PFSK-1 (cell line): ENCODE measurements at regions not wholly inside any gene's neighbourhood (a gene's known extent, or its start where the extent isn't known, plus 50 kb on each side); places are given as distances from the start of the nearest gene placed in this dataset.

Experiments used
- FOXP2 ChIP-seq: optimal IDR thresholded peaks from 2 replicates; pipeline ENCODE3; 2011; ENCODE audit warnings: borderline replicate concordance, control low read depth, inconsistent platforms; ENCODE audit not compliant: insufficient read depth; ENCODE audit errors: extremely low read length, extremely low read depth
- POLR2AphosphoS5 ChIP-seq: IDR thresholded peaks from 2 replicates; pipeline ENCODE4 v1.6.1; 2012; ENCODE audit warnings: low read depth, mild to moderate bottlenecking, control low read depth, low read length, moderate library complexity
- SIN3A ChIP-seq: IDR thresholded peaks from 2 replicates; pipeline ENCODE4 v1.6.1; 2012; ENCODE audit warnings: mild to moderate bottlenecking, low read length, moderate library complexity, borderline replicate concordance; ENCODE audit not compliant: insufficient read depth
- TAF1 ChIP-seq: IDR thresholded peaks from 2 replicates; pipeline ENCODE4 v1.6.1; 2012; ENCODE audit warnings: low read length, control low read depth, borderline replicate concordance; ENCODE audit not compliant: insufficient read depth
- TF ChIP-seq, protein P1 (sequence below), 2 experiments: IDR thresholded peaks; 2 replicates each; pipeline versions ENCODE4 v1.6.1 to v1.8.0; 2011 to 2012; ENCODE audit warnings: low read depth in 2 of 2, low read length in 2 of 2, control low read depth in 1 of 2, inconsistent platforms in 1 of 2, mild to moderate bottlenecking in 1 of 2, moderate library complexity in 1 of 2; ENCODE audit not compliant: insufficient read depth in 1 of 2

DNA sequence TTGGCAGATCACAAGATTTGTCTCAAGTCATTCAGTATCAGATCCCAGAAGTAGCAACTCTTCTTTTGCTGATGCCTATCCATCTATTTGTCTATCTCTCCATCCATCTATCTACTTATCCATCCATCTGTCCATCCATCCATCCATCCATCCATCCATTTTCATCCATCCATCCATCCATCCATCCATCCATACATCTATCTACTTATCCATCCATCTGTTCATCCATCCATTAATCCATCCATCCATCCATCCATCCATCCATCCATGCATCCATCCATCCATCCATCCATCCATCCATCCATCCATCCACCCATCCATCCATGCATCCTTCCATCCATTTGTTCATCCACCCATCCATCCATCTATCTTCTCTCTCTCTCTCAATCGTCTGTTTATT, 142.7 kb downstream of the PFKFB3 start:
- TF ChIP-seq POLR2AphosphoS5, result no peak
- TF ChIP-seq FOXP2, result no peak
- TF ChIP-seq, protein P1, sequence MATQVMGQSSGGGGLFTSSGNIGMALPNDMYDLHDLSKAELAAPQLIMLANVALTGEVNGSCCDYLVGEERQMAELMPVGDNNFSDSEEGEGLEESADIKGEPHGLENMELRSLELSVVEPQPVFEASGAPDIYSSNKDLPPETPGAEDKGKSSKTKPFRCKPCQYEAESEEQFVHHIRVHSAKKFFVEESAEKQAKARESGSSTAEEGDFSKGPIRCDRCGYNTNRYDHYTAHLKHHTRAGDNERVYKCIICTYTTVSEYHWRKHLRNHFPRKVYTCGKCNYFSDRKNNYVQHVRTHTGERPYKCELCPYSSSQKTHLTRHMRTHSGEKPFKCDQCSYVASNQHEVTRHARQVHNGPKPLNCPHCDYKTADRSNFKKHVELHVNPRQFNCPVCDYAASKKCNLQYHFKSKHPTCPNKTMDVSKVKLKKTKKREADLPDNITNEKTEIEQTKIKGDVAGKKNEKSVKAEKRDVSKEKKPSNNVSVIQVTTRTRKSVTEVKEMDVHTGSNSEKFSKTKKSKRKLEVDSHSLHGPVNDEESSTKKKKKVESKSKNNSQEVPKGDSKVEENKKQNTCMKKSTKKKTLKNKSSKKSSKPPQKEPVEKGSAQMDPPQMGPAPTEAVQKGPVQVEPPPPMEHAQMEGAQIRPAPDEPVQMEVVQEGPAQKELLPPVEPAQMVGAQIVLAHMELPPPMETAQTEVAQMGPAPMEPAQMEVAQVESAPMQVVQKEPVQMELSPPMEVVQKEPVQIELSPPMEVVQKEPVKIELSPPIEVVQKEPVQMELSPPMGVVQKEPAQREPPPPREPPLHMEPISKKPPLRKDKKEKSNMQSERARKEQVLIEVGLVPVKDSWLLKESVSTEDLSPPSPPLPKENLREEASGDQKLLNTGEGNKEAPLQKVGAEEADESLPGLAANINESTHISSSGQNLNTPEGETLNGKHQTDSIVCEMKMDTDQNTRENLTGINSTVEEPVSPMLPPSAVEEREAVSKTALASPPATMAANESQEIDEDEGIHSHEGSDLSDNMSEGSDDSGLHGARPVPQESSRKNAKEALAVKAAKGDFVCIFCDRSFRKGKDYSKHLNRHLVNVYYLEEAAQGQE (IDR thresholded peaks at IDR 0.05; ENCODE audit: insufficient read depth in 1 of 2, low read depth in 2 of 2, low read length in 2 of 2), result no peak
- TF ChIP-seq TAF1, result no peak
- no peak for TF ChIP-seq SIN3A

DNA sequence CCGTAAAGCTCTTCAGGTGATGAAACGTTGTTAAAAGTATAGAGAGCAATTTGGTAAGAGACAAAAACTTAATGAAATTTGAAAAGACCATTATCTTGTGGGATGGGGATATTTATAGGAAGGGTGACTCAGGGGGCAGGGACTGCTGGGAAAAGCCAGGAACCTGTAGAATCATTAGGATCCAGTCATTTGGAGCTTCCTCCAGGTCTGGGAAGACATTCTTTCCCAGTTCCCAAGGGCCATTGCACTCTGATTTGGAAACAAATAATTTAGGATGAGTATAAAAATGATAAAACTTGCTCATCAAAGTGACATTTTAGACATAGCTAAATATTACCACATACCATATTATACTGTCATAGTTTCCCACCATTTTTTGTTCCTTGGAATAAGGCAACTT, 143.9 kb downstream of the PFKFB3 start:
- TF ChIP-seq, protein P1 (IDR thresholded peaks at IDR 0.05; ENCODE audit: insufficient read depth in 1 of 2, low read depth in 2 of 2, low read length in 2 of 2), result no peak
- no peak for TF ChIP-seq FOXP2
- no peak for TF ChIP-seq SIN3A
- TF ChIP-seq TAF1, result no peak
- TF ChIP-seq POLR2AphosphoS5, result no peak

DNA sequence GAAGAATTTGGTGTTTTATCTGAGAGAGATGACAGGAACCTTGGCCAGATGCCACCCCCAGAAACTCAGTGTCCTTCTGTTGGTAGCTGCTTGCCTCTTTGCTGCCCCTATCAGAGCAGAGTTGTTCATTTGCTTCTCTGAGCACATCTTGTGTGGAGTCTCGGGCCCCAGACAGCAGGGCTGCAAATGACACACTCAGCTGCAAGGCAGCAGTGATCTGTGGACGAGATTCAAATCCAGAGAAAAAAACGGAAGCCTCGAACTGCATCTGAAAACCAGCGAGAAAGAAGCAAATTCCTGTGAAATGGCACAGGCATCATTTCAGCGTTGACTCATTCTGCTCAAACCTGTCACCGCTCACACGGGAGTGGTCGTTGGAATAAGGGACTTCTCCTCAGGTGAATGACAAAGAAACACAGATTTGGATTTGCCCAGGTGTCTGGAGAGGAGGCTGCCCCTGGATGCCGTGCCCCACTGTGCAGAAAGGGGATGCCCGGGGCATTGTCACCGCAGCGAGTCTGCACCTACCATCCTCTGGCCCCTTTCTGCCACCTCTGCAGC, 144.7 kb downstream of the PFKFB3 start:
- TF ChIP-seq FOXP2, result no peak
- no peak for TF ChIP-seq POLR2AphosphoS5
- TF ChIP-seq, protein P1 (IDR thresholded peaks at IDR 0.05; ENCODE audit: insufficient read depth in 1 of 2, low read depth in 2 of 2, low read length in 2 of 2), result no peak
- no peak for TF ChIP-seq TAF1
- no peak for TF ChIP-seq SIN3A

DNA sequence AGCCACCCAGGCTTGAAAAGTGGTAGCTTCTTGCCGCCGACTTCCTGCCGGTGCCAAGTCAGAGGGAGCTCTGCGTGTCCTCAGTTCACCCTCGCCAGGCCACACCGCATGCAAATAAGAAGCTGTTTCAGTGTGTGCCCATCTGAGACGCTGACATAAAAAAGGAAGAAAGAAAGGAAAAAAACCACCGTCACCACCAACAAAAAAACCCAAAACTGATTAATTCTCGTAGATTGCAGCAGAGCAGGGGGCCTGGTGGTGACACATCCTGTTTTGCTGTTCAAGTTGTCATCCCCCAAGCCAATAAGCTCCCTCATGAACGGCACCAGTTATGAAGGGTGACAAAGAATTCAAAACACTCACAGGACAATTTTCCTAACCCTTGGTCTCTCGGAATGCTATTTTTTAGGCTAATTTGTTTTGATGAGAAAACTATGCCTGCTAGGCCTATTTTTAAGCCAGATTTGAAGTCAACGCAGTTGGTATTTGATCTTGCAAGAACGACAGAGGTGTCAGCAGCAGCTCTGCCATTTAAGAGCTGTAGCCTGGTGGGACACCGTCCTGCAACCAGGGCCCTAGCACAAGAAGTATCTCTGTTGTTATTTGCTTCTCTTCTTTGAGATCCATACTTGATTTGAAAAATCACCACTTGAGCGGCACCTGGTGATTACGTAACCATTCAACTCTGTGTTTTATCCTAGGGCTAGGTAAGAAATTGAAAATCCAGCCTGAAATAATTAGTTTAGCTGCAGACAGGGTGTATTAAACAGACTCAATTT, 145.6 kb downstream of the PFKFB3 start:
- TF ChIP-seq, protein P1 (IDR thresholded peaks at IDR 0.05; ENCODE audit: insufficient read depth in 1 of 2, low read depth in 2 of 2, low read length in 2 of 2), result no peak
- TF ChIP-seq FOXP2 (no peak), TAF1 (no peak), POLR2AphosphoS5 (no peak), SIN3A (no peak)
